Fibroblast of pulmonary artery (primary cell): ENCODE measurements at regions not wholly inside any gene's neighbourhood (a gene's known extent, or its start where the extent isn't known, plus 50 kb on each side); places are given as distances from the start of the nearest gene placed in this dataset.

ENCODE experiments used
- DNase-seq: peaks from one replicate; pipeline ENCODE4 v3.0.0-alpha.2; 2010; ENCODE audit warnings: low read depth
- H3K4me3 ChIP-seq: replicated peaks from 2 replicates; pipeline ENCODE4 v1.5.1; 2011; ENCODE audit warnings: low read depth, mild to moderate bottlenecking, control low read depth, low read length, moderate library complexity
- TF ChIP-seq, protein P1 (sequence below): IDR thresholded peaks from 2 replicates; pipeline ENCODE4 v1.5.1; 2011; ENCODE audit warnings: mild to moderate bottlenecking, control low read depth, low read length, inconsistent platforms; ENCODE audit errors: missing control alignments

DNA sequence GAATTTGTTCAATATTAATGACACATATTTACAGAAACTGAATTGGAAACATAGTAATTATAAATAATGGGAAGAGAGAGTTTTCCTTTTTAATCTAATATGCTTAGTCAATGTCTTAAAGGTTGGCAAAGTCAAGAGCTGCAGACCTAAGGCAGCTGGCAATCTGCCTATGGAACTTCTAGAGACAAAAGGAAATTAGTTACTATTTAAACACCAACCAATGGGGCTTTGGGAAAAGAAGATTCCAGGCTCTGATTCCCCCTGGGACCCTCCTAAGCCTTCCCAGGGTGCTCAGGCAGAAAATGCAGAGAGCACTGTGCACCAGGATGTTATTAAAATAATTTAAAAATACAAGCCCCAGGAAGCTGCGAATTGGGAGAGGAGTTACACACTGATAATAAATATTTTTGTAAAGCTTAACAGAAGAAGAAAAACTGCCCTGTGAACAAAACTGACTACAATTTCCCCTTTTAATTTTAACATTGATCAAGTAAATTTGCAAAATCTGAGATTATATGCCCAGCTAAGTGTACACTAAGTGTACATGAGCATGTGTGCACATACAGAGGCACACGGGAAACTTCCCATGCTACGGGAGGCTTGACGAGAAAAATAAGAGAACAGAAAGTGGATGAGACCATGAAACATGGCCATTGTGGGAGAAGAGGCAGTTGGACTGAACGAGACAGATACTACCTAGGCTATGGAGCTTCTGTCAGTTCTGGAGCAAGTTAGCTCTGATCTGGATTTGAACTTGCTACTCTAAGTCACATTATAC, 77.4 kb upstream of the ADAMTS16 start:
- TF ChIP-seq, protein P1, sequence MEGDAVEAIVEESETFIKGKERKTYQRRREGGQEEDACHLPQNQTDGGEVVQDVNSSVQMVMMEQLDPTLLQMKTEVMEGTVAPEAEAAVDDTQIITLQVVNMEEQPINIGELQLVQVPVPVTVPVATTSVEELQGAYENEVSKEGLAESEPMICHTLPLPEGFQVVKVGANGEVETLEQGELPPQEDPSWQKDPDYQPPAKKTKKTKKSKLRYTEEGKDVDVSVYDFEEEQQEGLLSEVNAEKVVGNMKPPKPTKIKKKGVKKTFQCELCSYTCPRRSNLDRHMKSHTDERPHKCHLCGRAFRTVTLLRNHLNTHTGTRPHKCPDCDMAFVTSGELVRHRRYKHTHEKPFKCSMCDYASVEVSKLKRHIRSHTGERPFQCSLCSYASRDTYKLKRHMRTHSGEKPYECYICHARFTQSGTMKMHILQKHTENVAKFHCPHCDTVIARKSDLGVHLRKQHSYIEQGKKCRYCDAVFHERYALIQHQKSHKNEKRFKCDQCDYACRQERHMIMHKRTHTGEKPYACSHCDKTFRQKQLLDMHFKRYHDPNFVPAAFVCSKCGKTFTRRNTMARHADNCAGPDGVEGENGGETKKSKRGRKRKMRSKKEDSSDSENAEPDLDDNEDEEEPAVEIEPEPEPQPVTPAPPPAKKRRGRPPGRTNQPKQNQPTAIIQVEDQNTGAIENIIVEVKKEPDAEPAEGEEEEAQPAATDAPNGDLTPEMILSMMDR = no peak
- H3K4me3 ChIP-seq = no peak overlapping the region
- DNase-seq = no peak

DNA sequence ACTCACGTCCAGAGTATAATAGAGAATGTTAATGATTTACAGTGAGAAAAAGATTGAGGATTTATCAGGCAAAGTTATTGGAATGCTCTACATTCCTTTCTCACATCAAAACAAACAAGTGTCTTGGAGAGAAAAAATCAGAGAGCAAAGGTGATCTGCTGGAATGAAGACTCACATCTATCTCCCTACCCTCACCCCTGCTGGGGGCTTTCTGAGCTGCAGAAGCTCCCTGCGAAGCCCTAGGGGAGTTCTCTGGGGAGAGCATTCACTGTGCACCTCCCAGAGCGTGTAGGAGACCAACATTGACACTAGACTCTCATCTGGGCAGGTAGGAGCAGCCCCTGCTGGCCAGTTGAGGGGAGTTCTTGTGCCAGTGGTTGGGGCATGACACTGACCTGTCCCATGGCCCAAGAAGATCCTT, 76.6 kb upstream of the ADAMTS16 start:
- DNase-seq = no peak
- TF ChIP-seq, protein P1 = no peak

DNA sequence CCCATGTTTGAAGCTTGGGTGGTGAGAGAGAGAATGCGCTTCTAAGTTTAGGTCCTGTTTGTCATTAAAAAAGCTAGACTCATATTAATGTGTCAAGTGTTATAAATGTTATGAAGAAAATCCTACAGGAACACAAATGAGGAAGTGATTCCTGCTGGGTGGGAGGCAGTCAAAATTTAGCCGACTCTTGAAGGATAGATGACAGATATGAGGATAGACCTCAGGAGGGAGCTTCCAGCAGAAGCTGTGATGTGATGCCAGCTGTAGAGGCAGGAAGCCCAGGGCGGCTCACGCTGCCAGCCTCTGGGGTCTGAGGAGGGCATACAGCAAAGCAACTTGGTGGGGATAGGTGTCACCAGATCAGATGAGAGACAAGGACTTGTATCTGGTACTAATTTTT, 74.7 kb upstream of the ADAMTS16 start:
- no peak overlapping the region for H3K4me3 ChIP-seq
- TF ChIP-seq, protein P1 = no peak
- DNase-seq = no peak

More for the DNA sequence above, 76.6 kb upstream of the ADAMTS16 start:
- H3K4me3 ChIP-seq = no peak overlapping the region

DNA sequence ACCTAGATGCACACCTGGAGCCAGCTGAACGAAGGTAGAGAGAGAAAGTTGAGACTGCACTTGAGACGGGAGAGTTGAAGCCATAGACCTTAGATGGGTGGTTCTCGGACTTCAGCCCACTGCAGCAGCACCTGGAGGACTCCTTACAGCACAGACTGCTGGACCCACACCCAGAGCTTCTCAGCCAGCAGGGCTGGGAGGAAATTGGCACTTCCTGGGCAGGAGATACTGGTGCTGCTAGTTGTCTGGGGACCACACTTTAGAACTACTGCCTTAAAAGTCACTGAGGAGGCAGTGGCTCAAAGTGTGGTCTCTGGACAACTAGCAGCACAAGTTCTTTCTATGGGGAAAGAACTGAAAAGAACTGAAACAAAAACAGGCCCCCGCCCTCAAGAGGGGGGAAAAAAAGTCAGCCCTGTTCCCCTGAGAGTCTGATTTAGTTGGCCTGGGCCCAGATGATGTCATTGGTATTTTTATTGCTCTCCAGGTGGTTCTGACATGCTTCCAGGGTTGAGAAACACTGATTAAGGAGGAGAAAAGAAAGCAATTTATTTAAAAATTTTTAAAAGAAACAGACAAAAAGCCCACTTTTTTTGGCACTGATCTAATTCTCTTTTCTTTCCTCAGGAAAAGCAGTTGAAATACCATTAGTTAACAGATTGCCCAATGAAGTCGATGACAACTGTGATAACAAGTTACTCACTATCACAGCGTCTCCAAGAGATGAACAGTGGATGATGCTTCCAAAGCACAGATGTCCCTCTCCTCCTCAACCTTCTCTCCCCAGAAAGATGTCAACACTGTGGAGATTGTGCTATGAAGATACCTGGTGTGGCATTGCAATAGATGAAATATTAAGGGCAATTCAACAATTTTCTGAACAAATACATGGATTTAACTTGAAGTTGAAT, 73.6 kb upstream of the ADAMTS16 start:
- DNase-seq = no peak
- TF ChIP-seq, protein P1 = no peak

DNA sequence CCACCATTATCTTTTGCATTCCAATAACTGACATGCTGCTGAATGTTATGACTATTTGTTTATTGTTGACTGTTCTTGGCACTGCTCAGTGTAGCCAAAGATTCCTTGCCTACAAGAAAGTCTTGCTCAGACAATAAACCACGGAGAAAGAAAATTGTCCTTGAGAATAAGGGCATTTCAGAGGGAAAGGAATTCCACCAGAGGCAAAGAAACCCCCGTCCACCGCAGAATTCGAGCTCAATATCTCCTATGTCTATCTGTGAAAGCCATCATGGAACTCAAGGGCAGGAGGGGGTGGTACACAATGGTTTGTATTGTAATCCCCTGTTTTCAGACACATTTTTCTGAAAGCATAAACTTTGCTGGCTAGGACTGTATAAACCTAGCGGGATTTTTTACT, 70.3 kb upstream of the ADAMTS16 start:
- DNase-seq = no peak
- no peak overlapping the region for H3K4me3 ChIP-seq
- TF ChIP-seq, protein P1 = no peak

More for the DNA sequence above, 73.6 kb upstream of the ADAMTS16 start:
- no peak overlapping the region for H3K4me3 ChIP-seq

DNA sequence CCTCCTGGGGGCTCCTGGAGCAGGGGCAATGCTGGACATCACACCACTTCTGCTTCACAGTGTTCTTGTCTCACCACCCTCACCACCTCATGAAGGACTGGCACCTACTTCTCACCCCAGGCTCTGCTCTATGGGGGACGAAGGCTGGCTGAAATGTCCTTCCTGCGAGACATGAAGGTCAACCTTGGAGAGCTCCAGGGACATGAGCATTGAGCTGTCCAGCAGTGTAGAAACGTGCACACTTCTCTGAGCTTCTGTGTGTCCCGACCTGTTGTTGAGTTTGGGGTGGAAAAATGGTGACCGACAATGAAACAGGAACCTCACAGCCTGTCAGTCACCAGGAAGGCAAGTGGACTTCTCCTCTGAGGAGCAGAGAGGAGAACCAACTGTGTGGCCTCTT, 68.6 kb upstream of the ADAMTS16 start:
- no peak for DNase-seq
- no peak overlapping the region for H3K4me3 ChIP-seq
- TF ChIP-seq, protein P1 = no peak
